Activated naive CD8-positive, alpha-beta T cell treated with anti-CD3 and anti-CD28 coated beads, Interleukin-2, amount 10 ng/mL, durations not matched to agents 7 days and 5 days (primary cell): ENCODE measurements at regions not wholly inside any gene's neighbourhood (a gene's known extent, or its start where the extent isn't known, plus 50 kb on each side); places are given as distances from the start of the nearest gene placed in this dataset.
"Not testable (repeated sequence)": the region's sequence is repeated elsewhere in the genome, so short reads cannot be mapped to it uniquely, and the experiment has no call there.

ENCODE experiments used
- ATAC-seq: fragments of 150-1000 bp; cut with Tn5 transposase; one replicate; pipeline ENCODE4 v1.10.0; 2021; ENCODE audit warnings: low read depth, moderate library complexity
- POLR2A ChIA-PET: fragments of 350-600 bp; sonication (Branson Sonifier 250); formaldehyde crosslinking; loops from one replicate; lab custom pipeline; 2021; ENCODE audit warnings: antibody characterized with exemption; lab: Charles Lee
- DNase-seq: peaks from one replicate; pipeline ENCODE4 v3.0.0; 2021
- H3K27ac Mint-ChIP-seq: one replicate; pipeline ENCODE4 v1.8.0; 2022; ENCODE audit warnings: mild to moderate bottlenecking, mixed read lengths
- H3K27me3 Mint-ChIP-seq: one replicate; pipeline ENCODE4 v1.8.0; 2022; ENCODE audit warnings: mild to moderate bottlenecking, moderate library complexity, mixed read lengths
- H3K36me3 Mint-ChIP-seq: one replicate; pipeline ENCODE4 v1.8.0; 2021; ENCODE audit warnings: mild to moderate bottlenecking, mixed read lengths
- H3K4me1 Mint-ChIP-seq: one replicate; pipeline ENCODE4 v1.8.0; 2021; ENCODE audit warnings: mixed read lengths
- H3K4me3 Mint-ChIP-seq: one replicate; pipeline ENCODE4 v1.8.0; 2022; ENCODE audit warnings: mild to moderate bottlenecking, moderate library complexity, mixed read lengths
- H3K9me3 Mint-ChIP-seq: one replicate; pipeline ENCODE4 v1.8.0; 2021; ENCODE audit warnings: mixed read lengths

DNA sequence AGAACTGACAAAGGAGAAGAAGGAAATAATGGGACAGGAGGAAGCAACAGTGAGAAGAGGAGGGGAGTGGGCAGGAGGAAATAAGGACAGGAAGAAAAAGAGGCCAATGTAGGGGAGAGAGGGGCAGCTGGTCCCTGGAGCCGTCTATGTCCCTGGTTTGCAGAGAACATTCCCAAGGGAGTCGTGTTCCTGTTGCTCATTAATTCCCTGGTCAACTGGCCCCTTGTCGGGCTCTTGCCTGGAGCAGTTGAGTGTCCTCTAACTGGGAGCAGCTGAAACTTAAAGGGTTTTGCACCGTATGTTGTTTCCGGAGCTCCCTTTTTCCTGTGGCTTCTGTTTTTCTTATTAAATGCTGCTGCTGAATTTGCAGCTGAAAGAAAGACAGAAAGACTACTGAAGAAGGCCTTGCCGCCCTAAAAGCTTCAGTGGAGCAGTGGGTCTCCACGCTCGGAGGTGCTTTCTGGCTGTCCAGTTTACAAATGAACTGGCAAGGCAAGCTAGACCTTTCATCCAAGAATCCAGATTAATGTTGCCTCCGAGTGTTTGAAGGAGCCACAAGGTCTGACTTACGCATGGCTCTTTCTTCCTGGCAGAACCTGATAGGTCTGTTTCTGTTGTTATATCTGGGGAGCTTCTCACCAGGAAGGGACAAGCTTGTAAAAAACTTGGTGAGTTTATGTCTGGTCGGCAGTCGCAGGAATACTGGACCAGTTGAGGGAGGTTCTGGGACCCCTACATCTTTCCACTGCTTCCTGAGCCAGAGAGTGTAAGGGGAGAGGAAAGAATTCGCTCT, 146.2 kb upstream of the RFLNA start:
- Mint-ChIP-seq H3K27me3 (peaks cover 9% of the 10 kb centered on the region), H3K4me1 (peaks cover 2% of the 10 kb centered on the region), H3K4me3 (no peak overlapping the region), H3K9me3 (peaks cover 4% of the 10 kb centered on the region), H3K27ac (no peak overlapping the region), H3K36me3 (no peaks in the 10 kb centered on the region)
- POLR2A ChIA-PET: no interaction called here
- no peak for DNase-seq
- no peak for ATAC-seq

DNA sequence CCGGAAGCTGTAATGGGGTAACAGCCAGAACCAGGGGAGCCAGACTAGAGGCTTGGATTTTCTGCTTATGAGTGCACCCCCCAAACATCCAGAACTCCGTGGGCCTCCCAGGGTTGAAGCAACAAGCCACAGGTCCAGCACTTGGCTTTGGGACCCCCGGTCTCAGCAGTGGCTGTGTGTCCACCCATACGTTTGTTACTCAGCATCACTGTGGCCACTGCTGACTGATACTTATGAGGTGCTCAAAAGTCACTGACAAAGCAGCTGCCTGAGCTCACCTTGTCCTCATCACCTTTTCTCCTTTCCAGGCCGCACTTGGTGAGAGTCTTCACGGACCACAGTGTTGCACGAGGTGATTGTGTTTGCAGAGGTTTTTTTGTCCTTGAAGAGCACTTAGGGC, 145.6 kb upstream of the RFLNA start:
- Mint-ChIP-seq H3K4me1 (peaks cover 2% of the 10 kb centered on the region), H3K27ac (no peak overlapping the region), H3K36me3 (no peaks in the 10 kb centered on the region), H3K27me3 (peaks cover 9% of the 10 kb centered on the region), H3K9me3 (peaks cover 3% of the 10 kb centered on the region), H3K4me3 (no peak overlapping the region)
- no peak for DNase-seq
- ATAC-seq: no peak
- POLR2A ChIA-PET: no interaction called here

DNA sequence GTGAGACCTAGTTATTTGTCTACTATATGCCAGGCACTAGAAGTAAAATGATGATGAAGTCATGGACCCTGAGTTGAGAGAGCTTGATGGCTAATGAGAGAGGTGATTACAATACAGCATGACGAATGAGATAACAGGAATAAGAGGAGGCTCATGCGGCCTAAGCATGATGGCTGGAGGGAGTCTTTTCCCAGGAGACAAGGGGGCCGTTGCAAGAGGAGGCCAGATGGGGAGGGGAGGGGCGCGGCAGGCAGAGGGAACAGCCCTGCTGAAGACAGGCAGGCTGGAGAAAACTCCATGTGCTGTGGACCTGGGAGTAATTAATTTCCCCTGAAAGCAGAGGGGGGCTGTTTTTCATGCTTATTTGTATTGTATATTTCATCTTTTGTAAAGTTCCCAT, 144.7 kb upstream of the RFLNA start:
- POLR2A ChIA-PET: no interaction called here

DNA sequence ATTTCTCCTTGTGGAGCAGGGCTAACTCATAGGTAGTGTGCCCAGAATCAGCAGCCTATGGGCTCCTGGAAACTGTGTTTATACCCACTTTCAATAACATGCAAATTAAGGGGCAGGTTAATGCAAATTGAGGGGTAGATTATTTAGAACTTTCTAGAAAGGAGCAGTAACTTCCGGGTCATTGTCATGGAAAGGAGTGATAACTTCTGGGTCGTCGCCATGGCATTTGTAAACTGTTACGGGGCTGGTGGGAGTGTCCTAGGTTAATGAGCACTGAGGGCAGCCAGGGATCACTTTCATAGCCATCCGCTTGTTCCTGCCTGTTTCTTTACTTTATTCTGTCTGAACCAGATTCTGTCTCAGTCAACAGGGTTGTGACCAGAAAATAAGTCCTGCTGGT, 143.3 kb upstream of the RFLNA start:
- Mint-ChIP-seq H3K36me3 (no peaks in the 10 kb centered on the region), H3K9me3 (no peaks in the 10 kb centered on the region), H3K27ac (no peak overlapping the region), H3K4me1 (peaks cover 2% of the 10 kb centered on the region), H3K4me3 (no peak overlapping the region), H3K27me3 (peaks cover 4% of the 10 kb centered on the region)
- ATAC-seq (no peak), DNase-seq (no peak)
- POLR2A ChIA-PET: no interaction called here

More for the DNA sequence above, 144.7 kb upstream of the RFLNA start:
- DNase-seq: no peak
- Mint-ChIP-seq H3K4me1 (peaks cover 2% of the 10 kb centered on the region), H3K9me3 (peaks cover 1% of the 10 kb centered on the region), H3K27ac (no peak overlapping the region), H3K36me3 (no peaks in the 10 kb centered on the region), H3K27me3 (peaks cover 4% of the 10 kb centered on the region), H3K4me3 (no peak overlapping the region)
- no peak for ATAC-seq

DNA sequence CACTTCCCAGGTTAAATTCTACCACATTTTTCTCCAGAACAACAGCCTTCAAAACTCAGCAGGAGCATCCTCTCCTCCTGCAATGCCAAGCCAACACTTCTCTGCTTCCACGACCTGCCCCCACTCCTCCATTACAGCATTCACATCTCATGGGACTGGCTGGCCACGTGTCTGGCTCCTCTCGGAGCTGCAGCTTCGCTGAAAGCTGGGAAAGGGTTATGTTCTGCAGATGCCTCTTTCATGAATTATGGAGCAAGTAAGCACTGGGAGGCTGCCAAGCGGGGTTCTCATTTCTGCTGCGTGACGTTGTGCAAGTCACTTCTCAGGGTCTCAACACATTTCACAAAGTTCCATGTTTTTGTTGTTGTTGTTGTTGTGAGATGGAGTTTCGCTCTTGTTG, 142.2 kb upstream of the RFLNA start:
- Mint-ChIP-seq H3K36me3 (no peaks in the 10 kb centered on the region), H3K27me3 (peaks cover 9% of the 10 kb centered on the region), H3K9me3 (no peaks in the 10 kb centered on the region), H3K4me3 (no peak overlapping the region), H3K4me1 (peaks cover under 1% of the 10 kb centered on the region), H3K27ac (no peak overlapping the region)
- POLR2A ChIA-PET: no interaction called here
- DNase-seq (no peak), ATAC-seq (no peak)

DNA sequence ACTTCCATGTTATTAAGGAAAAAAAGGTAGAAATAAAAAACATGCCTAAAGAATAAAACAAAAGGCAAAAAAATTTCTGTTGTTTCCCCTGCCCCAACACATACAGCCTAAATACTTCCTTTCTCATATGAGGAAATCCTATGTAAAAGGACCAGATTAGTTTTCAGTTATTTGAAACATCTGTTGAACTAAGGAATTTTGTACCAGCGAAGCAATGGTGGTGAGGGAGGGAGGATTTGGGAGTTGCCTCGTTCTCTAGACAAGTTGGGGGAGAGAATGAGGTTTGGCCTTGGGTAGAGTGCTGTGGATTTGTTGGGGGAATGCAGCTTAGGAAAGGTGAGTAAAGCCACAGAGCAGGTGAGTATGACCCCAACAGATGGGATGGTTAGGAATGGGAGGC, 141.5 kb upstream of the RFLNA start:
- POLR2A ChIA-PET: no interaction called here
- Mint-ChIP-seq H3K4me3 (no peak overlapping the region), H3K9me3 (no peaks in the 10 kb centered on the region), H3K27me3 (peaks cover 12% of the 10 kb centered on the region), H3K27ac (no peak overlapping the region), H3K36me3 (no peaks in the 10 kb centered on the region), H3K4me1 (no peaks in the 10 kb centered on the region)
- no peak for ATAC-seq
- DNase-seq: no peak

DNA sequence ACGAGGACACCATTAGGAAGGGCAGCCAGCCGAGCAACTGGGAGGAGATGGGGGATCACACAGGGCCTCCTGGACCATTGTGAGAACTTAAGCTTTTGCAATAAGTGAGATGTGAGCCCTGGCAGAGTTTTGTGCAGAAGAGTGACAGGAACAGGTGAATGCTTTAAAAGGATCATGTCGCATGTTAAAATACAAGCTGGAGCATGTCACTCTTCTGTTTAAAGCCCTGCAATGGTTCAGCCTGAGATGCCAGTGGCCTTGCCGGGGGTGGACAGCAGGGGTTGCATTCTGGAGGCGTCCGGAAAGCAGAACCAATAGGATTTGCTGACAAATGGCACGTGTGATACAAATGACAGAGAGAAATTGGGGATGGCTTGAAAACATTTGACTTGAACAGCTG, 137.5 kb upstream of the RFLNA start:
- POLR2A ChIA-PET: no interaction called here
- DNase-seq (no peak), ATAC-seq (no peak)
- Mint-ChIP-seq H3K4me3 (no peak overlapping the region), H3K9me3 (peaks cover 1% of the 10 kb centered on the region), H3K36me3 (no peaks in the 10 kb centered on the region), H3K4me1 (no peaks in the 10 kb centered on the region), H3K27ac (no peak overlapping the region), H3K27me3 (peaks cover 11% of the 10 kb centered on the region)

DNA sequence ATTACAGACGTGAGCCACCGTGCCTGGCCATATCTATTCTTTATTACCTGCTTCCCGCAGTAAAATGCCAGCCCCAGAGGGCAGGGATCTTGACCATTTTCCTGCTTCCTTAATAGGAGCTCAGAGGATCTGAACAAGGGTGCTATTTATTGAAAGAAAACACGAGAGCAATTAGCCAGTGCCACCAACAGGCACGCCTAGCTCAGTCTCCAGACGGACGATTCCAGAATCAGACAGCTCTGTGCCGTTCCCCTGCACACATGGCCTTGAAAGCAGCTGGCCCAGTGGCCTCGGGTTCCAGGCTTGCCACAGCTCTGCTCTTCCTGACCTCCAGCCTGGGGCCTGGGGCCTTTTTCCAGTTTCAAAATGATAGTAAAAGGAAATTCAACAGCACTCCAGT, 135.2 kb upstream of the RFLNA start:
- Mint-ChIP-seq H3K27ac (no peak overlapping the region), H3K36me3 (no peaks in the 10 kb centered on the region), H3K27me3 (peaks cover 9% of the 10 kb centered on the region), H3K4me3 (no peak overlapping the region), H3K9me3 (peaks cover 1% of the 10 kb centered on the region), H3K4me1 (no peaks in the 10 kb centered on the region)
- no peak for DNase-seq
- ATAC-seq: no peak
- POLR2A ChIA-PET: no interaction called here

DNA sequence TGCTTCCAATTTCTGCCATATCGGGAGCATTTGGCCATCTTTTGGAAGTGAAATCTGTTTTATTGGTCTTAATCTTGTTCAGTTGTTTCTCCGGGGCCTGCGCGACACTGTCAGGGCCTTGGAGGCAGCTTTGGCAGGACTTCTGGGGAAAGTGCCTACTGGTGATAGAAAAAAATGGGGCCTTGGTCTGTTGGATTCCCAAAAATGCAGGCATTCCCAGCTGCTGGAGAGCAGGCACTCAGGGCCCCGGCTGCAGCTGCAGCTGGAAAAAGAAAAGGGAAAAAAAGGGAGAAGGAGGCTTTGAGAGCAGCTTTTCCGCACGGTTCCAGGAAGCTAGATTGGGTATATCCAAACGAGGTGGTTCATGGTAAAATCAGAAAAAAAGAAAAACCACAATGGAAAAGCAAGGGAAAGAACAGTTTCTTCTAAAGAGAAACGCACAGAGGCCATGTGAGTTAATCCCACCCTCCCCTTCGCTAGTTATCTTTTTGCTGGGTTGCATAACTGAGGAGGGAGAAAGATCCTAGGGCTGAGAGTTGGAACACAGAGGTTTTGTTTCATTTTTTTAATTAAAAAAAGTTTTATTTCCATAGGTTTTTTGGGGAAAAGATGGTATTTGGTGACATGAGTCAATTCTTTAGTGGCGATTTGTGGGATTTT, 134.7 kb upstream of the RFLNA start:
- peaks cover 3% of the 10 kb centered on the region for H3K9me3 Mint-ChIP-seq

DNA sequence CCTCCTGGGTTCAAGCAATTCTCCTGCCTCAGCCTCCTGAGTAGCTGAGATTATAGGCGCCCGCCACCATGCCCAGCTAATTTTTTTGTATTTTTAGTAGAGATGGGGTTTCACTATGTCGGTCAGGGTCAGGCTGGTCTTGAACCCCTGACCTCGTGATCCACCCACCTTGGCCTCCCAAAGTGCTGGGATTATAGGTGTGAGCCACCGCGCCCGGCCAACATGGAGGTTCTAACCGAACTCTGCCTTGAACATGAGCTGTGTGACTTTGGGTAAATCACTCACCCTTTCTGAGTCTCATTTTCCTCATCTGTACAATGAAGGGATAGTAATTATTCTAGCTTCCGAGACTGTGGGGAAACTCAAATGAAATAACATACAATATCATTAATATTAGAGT, 133.5 kb upstream of the RFLNA start:
- DNase-seq, H3K27ac Mint-ChIP-seq, H3K4me3 Mint-ChIP-seq, ATAC-seq, H3K9me3 Mint-ChIP-seq, H3K4me1 Mint-ChIP-seq, H3K36me3 Mint-ChIP-seq, POLR2A ChIA-PET: not testable (repeated sequence)
- H3K27me3 Mint-ChIP-seq: peaks cover 11% of the 10 kb centered on the region

More for the DNA sequence above, 134.7 kb upstream of the RFLNA start:
- POLR2A ChIA-PET: no interaction called here
- no peak overlapping the region for H3K4me3 Mint-ChIP-seq
- no peak for DNase-seq
- no peak for ATAC-seq
- peaks cover 10% of the 10 kb centered on the region for H3K27me3 Mint-ChIP-seq
- H3K27ac Mint-ChIP-seq: no peak overlapping the region
- H3K36me3 Mint-ChIP-seq: no peaks in the 10 kb centered on the region
- H3K4me1 Mint-ChIP-seq: no peaks in the 10 kb centered on the region

DNA sequence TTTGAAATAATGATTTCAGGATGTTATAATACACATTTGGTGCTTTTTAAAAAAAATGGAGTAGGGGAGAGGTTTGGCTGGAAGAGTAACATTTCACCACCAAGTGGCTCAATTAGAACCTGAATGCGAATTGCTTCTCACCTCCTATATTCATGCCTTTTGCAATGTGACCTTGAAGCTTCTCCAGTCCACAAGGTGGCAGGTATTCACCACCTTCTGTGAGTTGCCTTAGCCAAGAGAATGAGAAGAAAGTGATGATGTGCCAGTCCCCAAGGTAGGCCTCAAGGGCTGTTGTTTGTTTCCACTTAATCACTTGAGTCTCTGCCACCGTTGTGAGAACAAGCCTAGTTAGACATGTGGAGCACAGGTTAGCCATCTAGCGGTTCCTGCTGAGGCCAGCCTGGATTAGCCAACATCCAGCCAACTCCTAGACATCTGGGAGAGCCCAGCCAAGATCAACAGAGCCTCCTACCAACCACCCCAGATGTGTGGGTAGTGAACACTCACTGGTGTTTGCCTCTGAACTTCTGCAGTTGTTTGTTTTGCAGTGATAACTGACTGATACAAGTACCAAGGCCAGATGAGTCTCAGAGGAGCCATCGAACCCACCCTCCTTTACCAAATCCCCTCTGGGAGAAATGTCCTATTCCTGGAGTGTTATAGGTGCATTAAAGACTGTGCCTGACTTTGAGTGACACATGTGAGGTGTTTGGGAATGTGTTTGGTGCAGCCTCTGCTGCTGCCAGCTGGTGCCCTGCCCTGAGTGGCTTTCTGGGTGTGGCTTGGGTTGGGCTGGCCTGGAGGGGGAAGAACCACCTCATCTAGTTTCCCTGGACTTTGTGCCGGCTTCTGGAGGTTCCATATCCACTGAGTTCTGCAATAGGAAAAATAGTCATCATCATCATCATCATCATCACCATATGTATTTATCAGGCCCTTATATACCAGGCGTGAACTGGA, 132.5 kb upstream of the RFLNA start:
- H3K27ac Mint-ChIP-seq: no peak overlapping the region

DNA sequence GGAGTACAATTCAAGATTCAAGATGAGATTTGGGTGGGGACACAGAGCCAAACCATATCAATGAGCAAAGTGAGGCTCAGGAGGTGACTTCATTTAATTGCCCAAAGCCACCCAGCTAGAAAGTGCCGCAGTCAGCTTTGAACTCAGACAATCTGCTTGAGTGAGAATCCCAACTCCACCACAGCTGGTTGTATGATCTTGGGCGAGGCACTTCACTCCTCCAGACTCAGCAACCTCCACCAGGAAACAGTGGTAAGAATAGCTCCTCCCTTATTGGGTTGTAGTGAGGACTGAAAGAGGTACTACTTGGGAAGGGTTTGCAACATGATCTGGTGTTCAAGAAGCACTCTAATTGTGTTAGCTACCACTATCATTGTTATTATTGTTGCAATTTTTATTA, 129.2 kb upstream of the RFLNA start:
- POLR2A ChIA-PET: no interaction called here
- Mint-ChIP-seq H3K9me3 (peaks cover 6% of the 10 kb centered on the region), H3K36me3 (no peaks in the 10 kb centered on the region), H3K4me1 (peaks cover 1% of the 10 kb centered on the region), H3K27me3 (peaks cover 2% of the 10 kb centered on the region), H3K27ac (no peak overlapping the region), H3K4me3 (no peak overlapping the region)
- no peak for ATAC-seq
- no peak for DNase-seq

More for the DNA sequence above, 132.5 kb upstream of the RFLNA start:
- Mint-ChIP-seq H3K9me3 (peaks cover 6% of the 10 kb centered on the region), H3K4me3 (no peak overlapping the region), H3K27me3 (peaks cover 7% of the 10 kb centered on the region), H3K4me1 (peaks cover 1% of the 10 kb centered on the region), H3K36me3 (no peaks in the 10 kb centered on the region)
- no peak for DNase-seq
- no peak for ATAC-seq
- POLR2A ChIA-PET: no interaction called here

DNA sequence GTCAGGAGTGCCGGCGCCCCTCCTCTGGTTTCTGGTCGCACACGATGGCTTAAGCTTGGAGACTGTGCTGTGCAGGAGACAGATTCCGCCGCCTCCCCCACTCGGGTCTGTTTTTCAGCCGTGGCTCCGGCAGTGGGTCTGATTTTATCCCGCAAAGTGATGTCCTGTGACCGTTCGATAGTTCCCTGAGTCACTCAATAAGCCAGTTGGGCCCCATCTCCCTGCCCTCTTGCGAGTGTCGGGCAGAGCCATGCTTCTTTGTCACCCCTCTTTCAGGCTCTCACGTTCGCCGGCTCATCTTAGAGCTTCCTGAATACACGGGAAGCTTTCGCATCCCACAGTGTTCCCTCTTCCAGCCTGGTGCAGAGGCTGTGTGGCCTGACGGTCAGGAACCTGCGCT, 127.8 kb upstream of the RFLNA start:
- Mint-ChIP-seq H3K27ac (no peak overlapping the region), H3K36me3 (no peaks in the 10 kb centered on the region), H3K4me3 (no peak overlapping the region), H3K4me1 (peaks cover 1% of the 10 kb centered on the region), H3K27me3 (peaks cover 2% of the 10 kb centered on the region), H3K9me3 (peaks cover 6% of the 10 kb centered on the region)
- POLR2A ChIA-PET: no interaction called here
- ATAC-seq (no peak), DNase-seq (no peak)
